ENCODE measurements at regions not wholly inside any gene's neighbourhood (a gene's known extent, or its start where the extent isn't known, plus 50 kb on each side); places are given as distances from the start of the nearest gene placed in this dataset.

DNA sequence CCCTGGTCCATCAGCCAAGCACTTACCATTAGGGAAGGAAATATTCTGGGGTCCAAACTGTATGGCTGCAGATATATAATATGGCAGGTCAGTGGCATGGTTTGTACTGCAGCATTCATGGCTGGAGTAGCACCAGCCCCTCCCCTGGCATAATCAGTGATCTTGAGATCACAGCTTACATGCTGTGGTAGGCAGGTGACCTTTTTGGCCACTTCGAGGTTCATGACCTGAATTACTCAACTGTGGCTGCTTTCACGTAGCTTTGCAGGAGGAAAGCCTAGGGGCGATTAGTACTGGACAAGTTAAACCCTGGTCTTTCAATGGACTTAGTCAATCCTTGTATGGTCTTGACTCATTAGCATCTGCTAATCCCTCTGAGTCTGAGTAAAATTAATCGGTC, 169.8 kb downstream of the SPRY2 start:
- no peak for TF ChIP-seq CTCF (IDR thresholded peaks at IDR 0.05)
- no peak for TF ChIP-seq POLR2AphosphoS5 (IDR thresholded peaks at IDR 0.05)

Measured in breast epithelium (tissue), 3 donors.